G401.6 (cell line): ENCODE measurements at regions not wholly inside any gene's neighbourhood (a gene's known extent, or its start where the extent isn't known, plus 50 kb on each side); places are given as distances from the start of the nearest gene placed in this dataset.

ENCODE experiments used
- FAIRE-seq: peaks from 2 replicates; lab custom pipeline; 2012; peaks lifted over from hg19 to GRCh38; lab: Jason Lieb, UNC

GRCh38 chr18:34159691-34160185 is 65.0 kb downstream of the NOL4 start:
- no peak for FAIRE-seq

- FAIRE-seq = no peak
These were observed 65.6 kb downstream of the NOL4 start for GRCh38 chr18:34158881-34159690.

DNA sequence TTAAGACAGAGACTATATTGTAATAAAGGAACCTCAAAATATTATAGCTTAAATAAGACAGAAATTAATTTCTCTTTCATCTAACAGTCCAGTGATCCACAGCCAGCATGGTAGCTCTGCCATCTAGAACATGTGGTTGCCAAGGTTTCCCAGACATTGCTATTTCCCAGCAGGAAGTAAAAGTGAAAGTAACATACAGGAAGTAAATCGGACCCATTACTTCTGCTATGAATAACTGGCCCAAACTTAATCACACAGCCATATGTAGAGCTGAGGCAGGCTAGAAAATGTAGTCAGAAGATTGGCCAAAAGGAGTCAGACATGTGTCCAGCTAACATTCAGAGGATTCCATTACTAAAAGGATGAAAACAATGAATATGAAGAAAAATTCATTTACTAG is 71.0 kb downstream of the NOL4 start:
- FAIRE-seq = no peak

GRCh38 chr18:34131006-34131405 is 93.7 kb downstream of the NOL4 start:
- FAIRE-seq = no peak

GRCh38 chr18:34128436-34128835 is 96.3 kb downstream of the NOL4 start:
- FAIRE-seq = no peak

DNA sequence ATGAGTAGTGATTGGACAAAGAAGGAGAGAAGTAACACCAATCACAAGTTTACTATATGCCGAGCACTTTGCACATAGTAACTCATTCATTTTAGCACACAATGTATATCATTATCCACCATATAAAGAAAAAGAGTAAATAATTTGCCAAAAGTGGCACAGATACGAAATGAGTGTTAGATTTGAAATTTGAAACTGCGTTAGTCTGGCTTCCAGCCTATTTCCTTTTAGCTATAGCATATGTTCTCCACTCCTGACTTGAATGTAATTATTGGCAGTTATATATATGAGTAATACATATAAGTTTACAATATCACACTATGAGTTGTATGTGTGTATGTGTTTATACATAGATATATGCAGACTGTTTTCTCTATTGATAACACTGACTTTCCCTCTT is 98.6 kb downstream of the NOL4 start:
- FAIRE-seq = no peak

DNA sequence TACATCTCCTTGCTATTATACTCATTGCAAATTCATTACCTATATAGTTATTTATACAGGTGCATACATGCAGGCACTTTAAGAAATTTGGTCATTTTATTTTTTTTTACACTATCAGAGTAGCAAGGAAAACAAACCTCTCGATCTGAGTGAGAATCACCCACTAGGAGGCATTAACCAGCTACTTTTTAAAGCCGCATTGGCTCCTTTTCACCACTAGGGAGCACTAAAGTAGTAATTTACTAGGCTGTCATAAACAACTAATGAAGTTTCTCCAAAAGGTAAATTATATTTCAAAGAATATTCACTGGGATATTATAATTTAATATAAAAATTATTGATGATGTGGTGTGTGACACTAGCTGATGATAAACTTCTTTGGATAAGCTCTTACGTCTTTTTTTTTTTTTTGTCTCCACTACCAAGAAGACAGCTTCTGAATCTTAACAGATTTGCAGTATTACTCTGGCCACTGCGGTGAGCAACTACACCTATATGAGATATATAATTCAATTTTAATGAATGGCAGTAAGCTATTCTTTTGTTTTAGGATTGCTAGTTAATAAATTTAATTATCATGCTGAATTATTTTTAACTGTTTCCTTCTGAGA is 101.9 kb downstream of the NOL4 start:
- peak; percentile 97 for FAIRE-seq

- no peak for FAIRE-seq
These were observed 103.5 kb downstream of the NOL4 start for GRCh38 chr18:34121200-34121721.

DNA sequence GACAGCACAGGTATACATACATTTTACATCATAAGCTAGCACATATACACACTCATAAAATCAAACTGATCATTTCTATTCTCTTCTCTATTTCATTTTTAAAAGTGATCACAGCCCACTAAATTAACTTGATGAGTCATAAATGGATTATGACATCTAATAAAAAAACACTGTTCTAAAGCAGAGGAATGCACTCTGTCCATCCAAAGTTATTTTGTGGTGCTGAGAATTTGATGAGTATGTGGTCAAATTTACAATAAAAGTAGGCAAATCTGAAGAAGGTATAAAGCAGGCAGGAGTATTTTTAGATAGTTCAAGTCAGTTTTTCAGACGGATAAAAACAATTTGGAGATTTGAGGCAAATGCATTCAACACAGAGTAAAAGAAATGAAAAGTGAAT is 104.4 kb downstream of the NOL4 start:
- FAIRE-seq = no peak

DNA sequence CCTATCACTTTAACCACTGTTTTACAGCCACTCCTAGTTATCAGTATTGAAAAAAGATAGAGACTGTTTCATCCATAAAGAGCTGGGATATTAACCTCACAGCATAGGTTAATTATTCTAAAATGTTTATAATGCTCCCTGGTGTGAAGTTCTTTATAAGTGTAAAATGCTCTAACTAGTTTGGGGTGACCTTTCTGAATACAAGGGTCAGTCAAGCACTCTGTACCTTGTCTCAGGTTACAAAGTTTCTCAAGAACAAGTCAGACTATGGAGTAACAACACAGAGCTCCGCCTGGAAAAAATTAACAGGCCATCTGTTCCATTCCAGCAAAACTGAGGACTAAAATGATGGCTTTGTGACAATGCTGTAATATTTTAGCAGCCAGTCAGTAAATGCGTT is 107.4 kb downstream of the NOL4 start:
- FAIRE-seq = no peak

- FAIRE-seq = no peak
These were observed 109.2 kb downstream of the NOL4 start for GRCh38 chr18:34115409-34116081.

- no peak for FAIRE-seq
These were observed 109.7 kb downstream of the NOL4 start for GRCh38 chr18:34114996-34115395.

- no peak for FAIRE-seq
These were observed 116.5 kb downstream of the NOL4 start for GRCh38 chr18:34108206-34108605.

GRCh38 chr18:34098109-34098508 is 126.6 kb downstream of the NOL4 start:
- FAIRE-seq = no peak

GRCh38 chr18:34097312-34097711 is 127.4 kb downstream of the NOL4 start:
- no peak for FAIRE-seq

GRCh38 chr18:34094148-34094547 is 130.6 kb downstream of the NOL4 start:
- FAIRE-seq = no peak

DNA sequence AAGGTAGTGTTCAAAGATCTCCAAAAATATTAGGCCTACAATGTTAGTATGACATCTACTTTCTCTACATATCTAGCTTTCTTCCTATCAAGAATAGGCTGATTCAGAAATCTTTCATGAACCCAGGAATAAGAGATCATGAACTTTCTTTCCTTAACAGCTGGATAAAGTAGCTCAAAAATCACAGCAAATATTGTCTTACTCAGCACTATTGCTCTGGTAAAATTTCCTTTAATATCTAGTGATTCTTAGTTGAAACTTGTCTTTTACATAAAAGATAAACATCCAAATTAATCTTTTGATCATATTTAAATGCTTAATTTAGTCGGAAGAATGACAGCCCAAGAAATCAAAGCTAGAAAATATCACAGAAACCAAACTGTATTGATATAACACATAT is 131.9 kb downstream of the NOL4 start:
- no peak for FAIRE-seq

- FAIRE-seq = no peak
These were observed 138.3 kb downstream of the NOL4 start for GRCh38 chr18:34086370-34086769.

GRCh38 chr18:34085140-34085739 is 139.5 kb downstream of the NOL4 start:
- FAIRE-seq = no peak

GRCh38 chr18:34084635-34085034 is 140.1 kb downstream of the NOL4 start:
- FAIRE-seq = no peak

DNA sequence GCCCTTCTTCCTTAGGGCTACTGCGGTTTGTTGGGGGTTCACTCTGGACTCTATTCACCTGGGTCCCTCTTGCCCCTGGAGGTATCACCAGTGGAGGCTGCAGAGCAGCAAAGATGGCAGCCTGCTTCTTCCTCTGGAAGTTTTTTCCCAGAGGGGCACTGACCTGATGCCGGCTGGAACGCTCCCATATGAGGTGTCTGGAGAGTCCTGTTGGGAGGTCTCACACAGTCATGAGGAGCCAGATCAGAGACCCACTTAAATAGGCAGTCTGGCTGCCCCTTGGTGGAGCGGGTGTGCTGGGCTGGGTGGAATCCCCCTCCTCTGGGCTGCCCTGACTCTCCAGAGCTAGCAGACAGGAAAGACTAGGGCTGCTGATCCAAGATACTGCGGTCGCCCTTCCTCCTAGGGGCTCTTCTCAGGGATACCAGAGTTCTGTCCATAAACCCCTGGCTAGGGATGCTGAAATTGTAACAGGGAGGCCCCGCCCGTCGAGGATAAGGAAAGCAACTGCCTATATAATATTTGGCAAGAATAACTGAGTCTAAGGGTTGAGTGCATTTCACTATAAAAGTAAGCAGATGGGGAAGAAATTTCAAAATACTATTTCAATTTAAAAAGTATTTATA is 140.7 kb downstream of the NOL4 start:
- FAIRE-seq = no peak

DNA sequence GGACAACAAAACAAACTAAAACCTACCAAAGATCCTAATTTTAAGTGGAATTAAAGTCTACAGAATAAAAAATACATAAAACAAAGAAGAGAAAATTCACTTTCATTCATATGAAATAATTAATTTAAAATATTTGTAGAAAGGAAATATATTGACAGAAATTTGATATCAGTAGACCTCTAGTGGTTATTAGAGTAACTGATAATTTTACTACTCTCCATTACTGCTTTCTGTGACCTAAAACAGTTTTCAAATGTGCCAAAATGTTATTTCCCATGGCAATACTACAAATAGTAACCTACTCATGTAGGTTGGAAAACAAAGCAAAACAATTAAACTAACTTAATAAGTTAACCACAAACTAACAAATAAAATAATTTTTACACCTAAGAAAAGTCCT is 147.1 kb downstream of the NOL4 start:
- FAIRE-seq = peak; percentile 78
